ENCODE measurements at regions not wholly inside any gene's neighbourhood (a gene's known extent, or its start where the extent isn't known, plus 50 kb on each side); places are given as distances from the start of the nearest gene placed in this dataset.

GRCh38 chr10:50991456-50992355, 82.6 kb upstream of the PRKG1 start:
- ChIA-PET POLR2A (no interaction called here), CTCF (interaction anchor here (0.5 kb wide), 1 partner anchor 13 kb away, joined by 4 read pairs; no protein-coding TSS in a partner anchor)
- BruUV-seq (replicated peaks) = no TSS peak
- no peak for TF ChIP-seq SIN3A (IDR thresholded peaks at IDR 0.05; ENCODE audit: borderline replicate concordance, insufficient read depth, low read depth, low read length)
- TF ChIP-seq CTCF (IDR thresholded peaks at IDR 0.05) = no peak
- peak; percentile 41; the same call in 1 of the 2 replicates for TF ChIP-seq TCF7L2 (IDR thresholded peaks at IDR 0.05; ENCODE audit: low read depth, low read length)
- no peak for TF ChIP-seq REST (IDR thresholded peaks at IDR 0.05; ENCODE audit: insufficient read depth in 1 of 2, low read depth in 2 of 2, low read length in 1 of 2)
- no peak for TF ChIP-seq POLR2AphosphoS5 (IDR thresholded peaks at IDR 0.05; ENCODE audit: low read depth, low read length)
- peak; percentile 51 for ATAC-seq
- DNase-seq (ENCODE audit: low read depth, low spot score) = no peak
- Histone ChIP-seq H3K9me3 (ENCODE audit: control insufficient read depth, insufficient read depth, low read depth, low read length) (no peaks in the 10 kb centered on the region), H3K27ac (ENCODE audit: low read length) (no peak overlapping the region), H3K36me3 (ENCODE audit: control insufficient read depth, insufficient read depth, low read length) (no peaks in the 10 kb centered on the region), H3K27me3 (ENCODE audit: control insufficient read depth, insufficient read depth, low read length) (peaks cover 48% of the 10 kb centered on the region), H3K4me3 (ENCODE audit: low read depth in 2 of 2, low read length in 2 of 2) (peak overlapping the region; percentile 49 to 57), H3K4me1 (ENCODE audit: control insufficient read depth, insufficient read depth, low read length) (peaks cover 6% of the 10 kb centered on the region)
- intact Hi-C loops (cut with micrococcal nuclease; ENCODE audit: unreplicated experiment) = no loop called here
- in situ Hi-C loops (cut with HindIII; ENCODE audit: low pct_unique_long_range_greater_than_20kb, low sequenced_read_pairs) = no loop called here

- ATAC-seq = peak; percentile 47; the same call in 1 of the 2 replicates
- H3K27me3 ChIP-seq (ENCODE audit: control insufficient read depth, insufficient read depth, low read length) = peaks cover 50% of the 10 kb centered on the region
- POLR2A ChIA-PET = no interaction called here
- H3K9me3 ChIP-seq (ENCODE audit: control insufficient read depth, insufficient read depth, low read depth, low read length) = no peaks in the 10 kb centered on the region
- BruUV-seq (replicated peaks) = no TSS peak
- CTCF ChIA-PET = no interaction called here
- peaks cover 6% of the 10 kb centered on the region for H3K4me1 ChIP-seq (ENCODE audit: control insufficient read depth, insufficient read depth, low read length)
- no peak for TF ChIP-seq SIN3A (IDR thresholded peaks at IDR 0.05; ENCODE audit: borderline replicate concordance, insufficient read depth, low read depth, low read length)
- no peak for TF ChIP-seq CTCF (IDR thresholded peaks at IDR 0.05)
- TF ChIP-seq TCF7L2 (IDR thresholded peaks at IDR 0.05; ENCODE audit: low read depth, low read length) = no peak
- no peak for TF ChIP-seq REST (IDR thresholded peaks at IDR 0.05; ENCODE audit: insufficient read depth in 1 of 2, low read depth in 2 of 2, low read length in 1 of 2)
- no peak for TF ChIP-seq POLR2AphosphoS5 (IDR thresholded peaks at IDR 0.05; ENCODE audit: low read depth, low read length)
- H3K36me3 ChIP-seq (ENCODE audit: control insufficient read depth, insufficient read depth, low read length) = no peaks in the 10 kb centered on the region; the same call in 1 of the 2 replicates
- H3K27ac ChIP-seq (ENCODE audit: low read length) = no peak overlapping the region
- intact Hi-C loops (cut with micrococcal nuclease; ENCODE audit: unreplicated experiment) = no loop called here
- DNase-seq (ENCODE audit: low read depth, low spot score) = no peak
- peak overlapping the region; percentile 42 to 49 for H3K4me3 ChIP-seq (ENCODE audit: low read depth in 2 of 2, low read length in 2 of 2)
- in situ Hi-C loops (cut with HindIII; ENCODE audit: low pct_unique_long_range_greater_than_20kb, low sequenced_read_pairs) = no loop called here
Observed at GRCh38 chr10:50992356-50992901, 81.9 kb upstream of the PRKG1 start.
